BE2C (cell line): ENCODE measurements at regions not wholly inside any gene's neighbourhood (a gene's known extent, or its start where the extent isn't known, plus 50 kb on each side); places are given as distances from the start of the nearest gene placed in this dataset.

Experiments used
- DNase-seq: peaks from one replicate; pipeline ENCODE4 v3.0.0-alpha.2; 2020
- H3K27me3 ChIP-seq: fragments of 250-450 bp; sonication (Bioruptor Pico); 2 replicates; pipeline ENCODE4 v1.5.1; 2020; ENCODE audit warnings: mild to moderate bottlenecking
- H3K36me3 ChIP-seq: fragments of 250-450 bp; sonication (Bioruptor Pico); 2 replicates; pipeline ENCODE4 v1.5.1; 2020; ENCODE audit warnings: mild to moderate bottlenecking
- H3K4me1 ChIP-seq: fragments of 250-450 bp; sonication (Bioruptor Pico); 2 replicates; pipeline ENCODE4 v1.5.1; 2020
- H3K4me3 ChIP-seq: 2 replicates; pipeline ENCODE4 v1.5.1; 2011; ENCODE audit warnings: low read depth, low read length
- H3K9me3 ChIP-seq: fragments of 250-450 bp; sonication (Bioruptor Pico); 2 replicates; pipeline ENCODE4 v1.5.1; 2020
- CTCF ChIP-seq: IDR thresholded peaks from 2 replicates; pipeline ENCODE4 v1.5.1; 2012; ENCODE audit warnings: mild to moderate bottlenecking, low read depth, low read length

DNA sequence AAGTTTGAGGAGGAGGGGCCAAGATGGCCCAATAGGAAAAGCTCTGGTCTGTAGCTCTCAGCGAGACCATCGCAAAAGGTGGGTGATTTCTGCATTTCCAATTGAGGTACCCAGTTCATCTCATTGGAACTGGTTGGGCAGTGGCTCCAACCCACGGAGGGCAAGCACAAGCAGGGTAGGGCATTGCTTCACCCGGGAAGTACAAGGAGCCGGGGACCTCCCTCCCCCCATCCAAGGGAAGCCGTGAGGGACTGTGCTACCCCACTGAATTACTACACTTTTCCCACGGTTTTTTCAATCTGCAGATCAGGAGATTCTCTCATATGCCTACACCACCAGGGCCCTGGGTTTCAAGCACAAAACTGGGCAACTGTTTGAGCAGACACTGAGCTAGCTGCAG, 58.0 kb upstream of the EFCAB3 start:
- Histone ChIP-seq H3K27me3 (peaks cover 18% of the 10 kb centered on the region), H3K4me1 (no peaks in the 10 kb centered on the region), H3K9me3 (no peaks in the 10 kb centered on the region), H3K36me3 (no peaks in the 10 kb centered on the region), H3K4me3 (no peak overlapping the region)
- no peak for DNase-seq
- no peak for TF ChIP-seq CTCF

GRCh38 chr17:62321451-62321850, 58.9 kb upstream of the EFCAB3 start:
- Histone ChIP-seq H3K36me3 (no peaks in the 10 kb centered on the region), H3K9me3 (no peaks in the 10 kb centered on the region), H3K4me3 (no peak overlapping the region), H3K4me1 (no peaks in the 10 kb centered on the region), H3K27me3 (peaks cover 18% of the 10 kb centered on the region)
- no peak for DNase-seq
- no peak for TF ChIP-seq CTCF

GRCh38 chr17:62319846-62320245, 60.5 kb upstream of the EFCAB3 start:
- H3K4me1 ChIP-seq: no peaks in the 10 kb centered on the region
- H3K4me3 ChIP-seq: no peak overlapping the region
- H3K9me3 ChIP-seq: no peaks in the 10 kb centered on the region
- H3K36me3 ChIP-seq: no peaks in the 10 kb centered on the region
- peaks cover 18% of the 10 kb centered on the region for H3K27me3 ChIP-seq
- TF ChIP-seq CTCF: no peak
- no peak for DNase-seq

DNA sequence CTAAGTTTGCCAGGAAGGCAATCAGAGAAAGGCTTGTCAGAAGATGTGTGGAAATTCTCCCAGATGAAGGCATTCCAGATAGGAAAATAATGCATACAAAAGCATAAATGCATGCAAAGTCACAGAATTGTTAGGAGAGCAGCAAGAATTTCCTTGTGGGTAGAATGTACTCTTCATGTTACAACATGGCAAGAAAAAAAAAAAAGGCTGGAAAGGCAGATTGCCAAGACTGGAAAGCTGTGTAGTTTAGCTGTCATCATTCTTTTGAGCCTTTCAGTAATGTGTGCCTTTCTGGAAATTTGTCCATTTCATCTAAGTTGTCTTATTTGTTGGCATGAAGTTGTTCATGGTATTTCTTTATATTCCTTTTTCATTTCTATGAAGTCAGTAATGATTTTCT, 71.0 kb upstream of the EFCAB3 start:
- no peaks in the 10 kb centered on the region for H3K9me3 ChIP-seq
- H3K4me1 ChIP-seq: no peaks in the 10 kb centered on the region
- H3K4me3 ChIP-seq: no peak overlapping the region
- no peaks in the 10 kb centered on the region for H3K36me3 ChIP-seq
- no peak for TF ChIP-seq CTCF
- DNase-seq: no peak
- H3K27me3 ChIP-seq: peaks cover 21% of the 10 kb centered on the region

GRCh38 chr17:62307196-62307595, 73.2 kb upstream of the EFCAB3 start:
- Histone ChIP-seq H3K27me3 (peaks cover 24% of the 10 kb centered on the region), H3K4me3 (no peak overlapping the region), H3K9me3 (no peaks in the 10 kb centered on the region), H3K4me1 (no peaks in the 10 kb centered on the region), H3K36me3 (no peaks in the 10 kb centered on the region)
- DNase-seq: no peak
- TF ChIP-seq CTCF: no peak

DNA sequence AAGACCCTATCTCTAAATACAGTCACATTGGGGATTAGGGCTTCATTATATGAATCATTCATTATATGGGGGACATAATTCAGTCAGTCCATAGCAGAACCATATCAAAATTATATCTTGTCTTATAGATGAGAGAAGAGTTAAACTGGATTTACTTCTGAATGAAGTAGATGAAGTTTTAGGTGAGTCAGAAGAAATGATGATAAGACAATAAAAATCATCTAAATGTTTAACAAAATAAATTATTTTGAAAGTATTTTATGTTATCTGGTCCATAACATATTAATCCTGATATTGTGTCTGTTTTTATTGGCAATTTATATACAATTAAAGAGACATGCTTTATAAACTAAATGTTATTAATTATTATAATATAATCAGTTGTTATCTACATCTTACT, 76.9 kb upstream of the EFCAB3 start:
- H3K9me3 ChIP-seq: no peaks in the 10 kb centered on the region; the same call in 1 of the 2 replicates
- no peaks in the 10 kb centered on the region for H3K4me1 ChIP-seq
- peaks cover 11% of the 10 kb centered on the region for H3K27me3 ChIP-seq
- TF ChIP-seq CTCF: no peak
- DNase-seq: no peak
- H3K36me3 ChIP-seq: no peaks in the 10 kb centered on the region
- no peak overlapping the region for H3K4me3 ChIP-seq
